ENCODE measurements at regions not wholly inside any gene's neighbourhood (a gene's known extent, or its start where the extent isn't known, plus 50 kb on each side); places are given as distances from the start of the nearest gene placed in this dataset.

GRCh38 chr18:77974329-77974728 lies 724.7 kb downstream of the GALR1 start:
- Histone ChIP-seq H3K4me1 (ENCODE audit: insufficient read depth, low read length) (no peaks in the 10 kb centered on the region), H3K36me3 (replicated peaks in 1 of 2; ENCODE audit: control insufficient read depth in 1 of 2, insufficient read depth in 2 of 2, low read length in 2 of 2) (no peaks in the 10 kb centered on the region), H3K27me3 (ENCODE audit: control insufficient read depth in 1 of 2, insufficient read depth in 2 of 2, low read length in 2 of 2) (peaks cover 0 to 8% of the 10 kb centered on the region in 2 experiments; a peak in 4 of 5 replicates), H3K27ac (ENCODE audit: extremely low read length, insufficient read depth, low read length) (no peak overlapping the region), H3K9ac (ENCODE audit: insufficient read depth, low read depth, low read length) (no peak overlapping the region), H4K20me1 (ENCODE audit: insufficient read depth, low read length) (no peaks in the 10 kb centered on the region), H3K79me2 (ENCODE audit: insufficient read depth, low read length) (no peaks in the 10 kb centered on the region), H3K4me2 (ENCODE audit: low read depth, low read length) (no peak overlapping the region), H3K9me3 (ENCODE audit: low read length) (no peaks in the 10 kb centered on the region), H2AFZ (ENCODE audit: low read length) (no peak overlapping the region), H3K4me3 (replicated peaks in 1 of 3; ENCODE audit: insufficient read depth in 1 of 3, low read depth in 2 of 3, low read length in 3 of 3) (no peak overlapping the region)
- in situ Hi-C loops (cut with HindIII; ENCODE audit: extremely low pct_ligation_motif_present, low pct_unique_long_range_greater_than_20kb) (no loop called here), intact Hi-C loops (cut with micrococcal nuclease; ENCODE audit: unreplicated experiment) (no loop called here)
- FAIRE-seq (no peak), DNase-seq (ENCODE audit: low spot score) (no peak), ATAC-seq (no peak)
- 25% methylated on average over 1 of the region's 1 CpG for WGBS (ENCODE audit: low lambda C conversion rate)
- ChIA-PET POLR2A (no interaction called here), CTCF (ENCODE audit: low intra/inter-chr PET ratio, low total read pairs) (no interaction called here)
- no TSS peak for BruUV-seq (replicated peaks)
- TF ChIP-seq NCOA1 (CRISPR knock-in tag; IDR thresholded peaks at IDR 0.05) = no peak

- no peak for ATAC-seq
- no peaks in the 10 kb centered on the region for H3K36me3 ChIP-seq (replicated peaks in 1 of 2; ENCODE audit: control insufficient read depth in 1 of 2, insufficient read depth in 2 of 2, low read length in 2 of 2)
- ChIA-PET POLR2A (no interaction called here), CTCF (ENCODE audit: low intra/inter-chr PET ratio, low total read pairs) (no interaction called here)
- DNase-seq (ENCODE audit: low spot score) = no peak
- no peak overlapping the region for H3K4me2 ChIP-seq (ENCODE audit: low read depth, low read length)
- H3K4me3 ChIP-seq (replicated peaks in 1 of 3; ENCODE audit: insufficient read depth in 1 of 3, low read depth in 2 of 3, low read length in 3 of 3) = no peak overlapping the region
- peaks cover 2 to 18% of the 10 kb centered on the region in 2 experiments; a peak in 4 of 5 replicates for H3K27me3 ChIP-seq (ENCODE audit: control insufficient read depth in 1 of 2, insufficient read depth in 2 of 2, low read length in 2 of 2)
- no peak overlapping the region for H3K9ac ChIP-seq (ENCODE audit: insufficient read depth, low read depth, low read length)
- H2AFZ ChIP-seq (ENCODE audit: low read length) = no peak overlapping the region
- no peaks in the 10 kb centered on the region for H4K20me1 ChIP-seq (ENCODE audit: insufficient read depth, low read length)
- no peak for FAIRE-seq
- 3% methylated on average over 6 of the region's 11 CpGs for WGBS (ENCODE audit: low lambda C conversion rate)
- BruUV-seq (replicated peaks) = no TSS peak
- no peaks in the 10 kb centered on the region for H3K79me2 ChIP-seq (ENCODE audit: insufficient read depth, low read length)
- intact Hi-C loops (cut with micrococcal nuclease; ENCODE audit: unreplicated experiment) = no loop called here
- no peaks in the 10 kb centered on the region for H3K9me3 ChIP-seq (ENCODE audit: low read length)
- in situ Hi-C loops (cut with HindIII; ENCODE audit: extremely low pct_ligation_motif_present, low pct_unique_long_range_greater_than_20kb) = no loop called here
- H3K27ac ChIP-seq (ENCODE audit: extremely low read length, insufficient read depth, low read length) = no peak overlapping the region
- no peaks in the 10 kb centered on the region for H3K4me1 ChIP-seq (ENCODE audit: insufficient read depth, low read length)
- TF ChIP-seq ZUFSP (CRISPR knock-in tag; IDR thresholded peaks at IDR 0.05; ENCODE audit: borderline replicate concordance) (no peak), NR1H2 (CRISPR knock-in tag; IDR thresholded peaks at IDR 0.05; ENCODE audit: borderline replicate concordance, low read depth) (no peak), ELF4 (CRISPR knock-in tag; IDR thresholded peaks at IDR 0.05; ENCODE audit: borderline replicate concordance) (no peak), IRF1 (CRISPR knock-in tag; IDR thresholded peaks at IDR 0.05; ENCODE audit: low read depth) (no peak), SP140L (CRISPR knock-in tag; IDR thresholded peaks at IDR 0.05; ENCODE audit: borderline replicate concordance) (no peak), ZSCAN22 (CRISPR knock-in tag; IDR thresholded peaks at IDR 0.05) (no peak), ZNF12 (CRISPR knock-in tag; IDR thresholded peaks at IDR 0.05) (no peak), SRF (IDR thresholded peaks at IDR 0.05; ENCODE audit: low read depth, low read length) (no peak), ZNF280D (CRISPR knock-in tag; IDR thresholded peaks at IDR 0.05) (no peak), ZNF619 (CRISPR knock-in tag; IDR thresholded peaks at IDR 0.05) (no peak), KLF11 (CRISPR knock-in tag; IDR thresholded peaks at IDR 0.05) (no peak), IKZF4 (CRISPR knock-in tag; IDR thresholded peaks at IDR 0.05; ENCODE audit: borderline replicate concordance, low read depth, not compliant biosample characterization) (no peak), THAP11 (CRISPR knock-in tag; IDR thresholded peaks at IDR 0.05) (no peak), PHF21A (CRISPR knock-in tag; IDR thresholded peaks at IDR 0.05) (no peak)
Measured at GRCh38 chr18:77977331-77977730, 727.7 kb downstream of the GALR1 start.

Data from HepG2 (cell line).